Activated CD8-positive, alpha-beta T cell treated with anti-CD3 and anti-CD28 coated beads for 36 hours (primary cell): ENCODE measurements at regions not wholly inside any gene's neighbourhood (a gene's known extent, or its start where the extent isn't known, plus 50 kb on each side); places are given as distances from the start of the nearest gene placed in this dataset.

ENCODE experiments used
- ATAC-seq: fragments of 200-7000 bp; cut with Tn5 transposase; one replicate; pipeline ENCODE4 v1.10.0; 2021; ENCODE audit warnings: mild to moderate bottlenecking, moderate library complexity
- CTCF ChIA-PET: fragments of 350-600 bp; sonication (Branson Sonifier 250); formaldehyde crosslinking; loops from one replicate; lab custom pipeline; 2021; ENCODE audit warnings: antibody characterized with exemption; lab: Charles Lee
- POLR2A ChIA-PET: fragments of 350-600 bp; sonication (Branson Sonifier 250); formaldehyde crosslinking; loops from one replicate; lab custom pipeline; 2021; ENCODE audit warnings: antibody characterized with exemption; lab: Charles Lee
- DNase-seq: peaks from one replicate; pipeline ENCODE4 v3.0.0-alpha.2; 2020
- H3K27ac Mint-ChIP-seq: one replicate; pipeline ENCODE4 v1.8.0; 2021; ENCODE audit warnings: mild to moderate bottlenecking, mixed read lengths
- H3K27me3 Mint-ChIP-seq: one replicate; pipeline ENCODE4 v1.8.0; 2021; ENCODE audit warnings: mixed read lengths
- H3K36me3 Mint-ChIP-seq: one replicate; pipeline ENCODE4 v1.8.0; 2021; ENCODE audit warnings: low read depth, mixed read lengths
- H3K4me1 Mint-ChIP-seq: one replicate; pipeline ENCODE4 v1.8.0; 2021; ENCODE audit warnings: low read depth, mixed read lengths
- H3K4me3 Mint-ChIP-seq: one replicate; pipeline ENCODE4 v1.8.0; 2021; ENCODE audit warnings: mild to moderate bottlenecking, moderate library complexity, mixed read lengths
- H3K9me3 Mint-ChIP-seq: one replicate; pipeline ENCODE4 v1.8.0; 2021; ENCODE audit warnings: mixed read lengths
- intact Hi-C: fragments of 100-400 bp; cut with micrococcal nuclease; formaldehyde crosslinking; loops from one replicate; pipeline ENCODE4 v1.10.0; 2022
- TF ChIP-seq, protein P1 (sequence below): fragments of 200-600 bp; IDR thresholded peaks from one replicate; pipeline ENCODE4 v1.8.0; 2022; ENCODE audit warnings: antibody characterized with exemption, mild to moderate bottlenecking

GRCh38 chr15:100735129-100736053 is 133.0 kb downstream of the ASB7 start:
- Mint-ChIP-seq H3K9me3 (no peaks in the 10 kb centered on the region), H3K4me1 (no peaks in the 10 kb centered on the region), H3K27ac (no peak overlapping the region), H3K4me3 (no peak overlapping the region), H3K27me3 (no peaks in the 10 kb centered on the region), H3K36me3 (no peaks in the 10 kb centered on the region)
- ATAC-seq: no peak
- intact Hi-C loops: no loop called here
- no peak for DNase-seq
- TF ChIP-seq, protein P1, sequence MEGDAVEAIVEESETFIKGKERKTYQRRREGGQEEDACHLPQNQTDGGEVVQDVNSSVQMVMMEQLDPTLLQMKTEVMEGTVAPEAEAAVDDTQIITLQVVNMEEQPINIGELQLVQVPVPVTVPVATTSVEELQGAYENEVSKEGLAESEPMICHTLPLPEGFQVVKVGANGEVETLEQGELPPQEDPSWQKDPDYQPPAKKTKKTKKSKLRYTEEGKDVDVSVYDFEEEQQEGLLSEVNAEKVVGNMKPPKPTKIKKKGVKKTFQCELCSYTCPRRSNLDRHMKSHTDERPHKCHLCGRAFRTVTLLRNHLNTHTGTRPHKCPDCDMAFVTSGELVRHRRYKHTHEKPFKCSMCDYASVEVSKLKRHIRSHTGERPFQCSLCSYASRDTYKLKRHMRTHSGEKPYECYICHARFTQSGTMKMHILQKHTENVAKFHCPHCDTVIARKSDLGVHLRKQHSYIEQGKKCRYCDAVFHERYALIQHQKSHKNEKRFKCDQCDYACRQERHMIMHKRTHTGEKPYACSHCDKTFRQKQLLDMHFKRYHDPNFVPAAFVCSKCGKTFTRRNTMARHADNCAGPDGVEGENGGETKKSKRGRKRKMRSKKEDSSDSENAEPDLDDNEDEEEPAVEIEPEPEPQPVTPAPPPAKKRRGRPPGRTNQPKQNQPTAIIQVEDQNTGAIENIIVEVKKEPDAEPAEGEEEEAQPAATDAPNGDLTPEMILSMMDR: no peak
- ChIA-PET POLR2A (no interaction called here), CTCF (no interaction called here)

DNA sequence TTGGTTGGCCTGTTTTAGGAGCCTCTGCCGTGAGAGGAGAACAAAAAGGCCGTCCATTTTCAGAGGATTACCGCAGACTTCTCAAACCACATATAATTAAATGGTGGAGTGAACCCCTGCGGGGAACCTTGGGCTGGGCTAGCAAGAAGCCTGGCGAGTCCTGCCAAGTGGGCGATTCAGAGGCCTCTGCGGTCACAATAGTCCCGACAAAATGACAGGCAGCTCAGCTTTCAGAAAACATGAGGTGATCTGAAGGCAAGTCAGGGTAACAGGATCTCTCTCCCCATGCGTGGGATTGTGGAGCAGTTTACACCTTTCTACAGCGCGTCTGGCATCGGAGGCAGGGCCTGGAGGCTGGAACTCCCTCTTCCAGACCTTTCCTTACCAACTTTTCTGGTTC is 134.8 kb downstream of the ASB7 start:
- ChIA-PET CTCF (interaction anchor here (0.6 to 1.8 kb wide), 2 partner anchors 136 to 238 kb away, joined by 3 to 6 read pairs; no protein-coding TSS in a partner anchor), POLR2A (no interaction called here)
- Mint-ChIP-seq H3K27ac (no peak overlapping the region), H3K4me1 (no peaks in the 10 kb centered on the region), H3K9me3 (no peaks in the 10 kb centered on the region), H3K27me3 (no peaks in the 10 kb centered on the region), H3K4me3 (no peak overlapping the region), H3K36me3 (no peaks in the 10 kb centered on the region)
- intact Hi-C loops: no loop called here
- TF ChIP-seq, protein P1: no peak
- no peak for ATAC-seq
- no peak for DNase-seq

- ChIA-PET POLR2A (interaction anchor here (0.7 kb wide), 1 partner anchor 55 kb away, joined by 3 read pairs; no protein-coding TSS in a partner anchor), CTCF (no interaction called here)
- Mint-ChIP-seq H3K27me3 (peaks cover 3% of the 10 kb centered on the region), H3K27ac (no peak overlapping the region), H3K9me3 (no peaks in the 10 kb centered on the region), H3K36me3 (no peaks in the 10 kb centered on the region), H3K4me3 (no peak overlapping the region), H3K4me1 (no peaks in the 10 kb centered on the region)
- TF ChIP-seq, protein P1: no peak
- ATAC-seq (no peak), DNase-seq (no peak)
- intact Hi-C loops: no loop called here
These were observed 136.2 kb downstream of the ASB7 start for GRCh38 chr15:100738614-100739013.

- POLR2A ChIA-PET: no interaction called here
- Mint-ChIP-seq H3K4me1 (no peaks in the 10 kb centered on the region), H3K4me3 (no peak overlapping the region), H3K36me3 (no peaks in the 10 kb centered on the region), H3K27me3 (peaks cover 8% of the 10 kb centered on the region), H3K9me3 (no peaks in the 10 kb centered on the region), H3K27ac (no peak overlapping the region)
- CTCF ChIA-PET: interaction anchor here (0.9 kb wide), 1 partner anchor 133 kb away, joined by 5 read pairs; no protein-coding TSS in a partner anchor
- ATAC-seq (no peak), DNase-seq (no peak)
- TF ChIP-seq, protein P1: no peak
- intact Hi-C loops: no loop called here
These were observed 137.7 kb downstream of the ASB7 start for GRCh38 chr15:100740138-100740537.

DNA sequence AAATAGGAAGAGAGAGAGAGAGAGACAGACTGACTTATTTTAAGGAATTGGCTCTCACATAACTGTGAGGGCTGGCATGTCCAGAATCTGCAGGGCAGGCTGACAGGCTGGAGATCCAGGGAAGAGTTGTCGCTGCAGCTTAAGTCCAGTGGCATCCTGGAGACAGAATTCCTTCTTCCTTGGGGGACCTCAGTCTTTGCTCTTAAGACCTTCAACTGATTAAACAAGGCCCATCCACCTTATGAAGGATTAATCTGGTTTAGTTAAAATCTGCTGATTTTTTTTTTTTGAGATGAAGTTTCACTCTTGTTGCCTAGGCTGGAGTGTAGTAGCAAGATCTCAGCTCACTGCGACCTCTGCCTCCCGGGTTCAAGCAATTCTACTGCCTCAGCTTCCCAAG is 128.0 kb upstream of the ALDH1A3 start:
- CTCF ChIA-PET: no interaction called here

More for the DNA sequence above, 128.0 kb upstream of the ALDH1A3 start:
- TF ChIP-seq, protein P1: no peak
- Mint-ChIP-seq H3K27me3 (peaks cover 21% of the 10 kb centered on the region), H3K4me1 (no peaks in the 10 kb centered on the region), H3K36me3 (no peaks in the 10 kb centered on the region), H3K4me3 (no peak overlapping the region), H3K9me3 (peaks cover 12% of the 10 kb centered on the region), H3K27ac (no peak overlapping the region)
- intact Hi-C loops: no loop called here
- ATAC-seq (no peak), DNase-seq (no peak)
- POLR2A ChIA-PET: no interaction called here
